Superior temporal gyrus (tissue), 1 donor: ENCODE measurements at regions not wholly inside any gene's neighbourhood (a gene's known extent, or its start where the extent isn't known, plus 50 kb on each side); places are given as distances from the start of the nearest gene placed in this dataset.
A peak's percentile ranks its signal among the peaks of the same experiment; 100 is the strongest.

ENCODE experiments used
- DNase-seq: peaks from one replicate; pipeline ENCODE4 v3.0.0-alpha.2; 2016; ENCODE audit errors: extremely low spot score

GRCh38 chr2:129062146-129062912, 743.7 kb upstream of the HS6ST1 start:
- no peak for DNase-seq

GRCh38 chr2:129067070-129067469, 748.4 kb upstream of the HS6ST1 start:
- no peak for DNase-seq

GRCh38 chr2:129067953-129068352, 749.3 kb upstream of the HS6ST1 start:
- DNase-seq, result no peak

- DNase-seq, result no peak
Observed at GRCh38 chr2:129068543-129068942, 749.9 kb upstream of the HS6ST1 start.

GRCh38 chr2:129069875-129070594, 751.4 kb upstream of the HS6ST1 start:
- no peak for DNase-seq

GRCh38 chr2:129070663-129071062, 752.0 kb upstream of the HS6ST1 start:
- no peak for DNase-seq

GRCh38 chr2:129071531-129071930, 752.9 kb upstream of the HS6ST1 start:
- no peak for DNase-seq

GRCh38 chr2:129074298-129074920, 755.7 kb upstream of the HS6ST1 start:
- no peak for DNase-seq

- no peak for DNase-seq
Observed at GRCh38 chr2:129078548-129078947, 759.9 kb upstream of the HS6ST1 start.

GRCh38 chr2:129080715-129081476, 762.2 kb upstream of the HS6ST1 start:
- peak; percentile 32 for DNase-seq

- DNase-seq, result no peak
Observed at GRCh38 chr2:129085386-129085785, 766.7 kb upstream of the HS6ST1 start.

- peak; percentile 61 for DNase-seq
Observed at GRCh38 chr2:129087133-129087813, 768.6 kb upstream of the HS6ST1 start.

GRCh38 chr2:129091620-129092019, 773.0 kb upstream of the HS6ST1 start:
- no peak for DNase-seq

- DNase-seq, result no peak
Observed at GRCh38 chr2:129092956-129093355, 774.3 kb upstream of the HS6ST1 start.

GRCh38 chr2:129101186-129101585, 782.5 kb upstream of the HS6ST1 start:
- DNase-seq, result no peak

GRCh38 chr2:129103936-129104878, 785.5 kb upstream of the HS6ST1 start:
- no peak for DNase-seq

GRCh38 chr2:129112181-129112580, 793.5 kb upstream of the HS6ST1 start:
- no peak for DNase-seq

- DNase-seq, result no peak
Observed at GRCh38 chr2:129113776-129114175, 795.1 kb upstream of the HS6ST1 start.

GRCh38 chr2:129117434-129117833, 798.8 kb upstream of the HS6ST1 start:
- no peak for DNase-seq

GRCh38 chr2:129118296-129118695, 799.6 kb upstream of the HS6ST1 start:
- DNase-seq, result no peak
